PFSK-1 (cell line): ENCODE measurements at regions not wholly inside any gene's neighbourhood (a gene's known extent, or its start where the extent isn't known, plus 50 kb on each side); places are given as distances from the start of the nearest gene placed in this dataset.

ENCODE experiments used
- FOXP2 ChIP-seq: optimal IDR thresholded peaks from 2 replicates; pipeline ENCODE3; 2011; ENCODE audit warnings: borderline replicate concordance, control low read depth, inconsistent platforms; ENCODE audit not compliant: insufficient read depth; ENCODE audit errors: extremely low read length, extremely low read depth
- POLR2AphosphoS5 ChIP-seq: IDR thresholded peaks from 2 replicates; pipeline ENCODE4 v1.6.1; 2012; ENCODE audit warnings: low read depth, mild to moderate bottlenecking, control low read depth, low read length, moderate library complexity
- SIN3A ChIP-seq: IDR thresholded peaks from 2 replicates; pipeline ENCODE4 v1.6.1; 2012; ENCODE audit warnings: mild to moderate bottlenecking, low read length, moderate library complexity, borderline replicate concordance; ENCODE audit not compliant: insufficient read depth
- TAF1 ChIP-seq: IDR thresholded peaks from 2 replicates; pipeline ENCODE4 v1.6.1; 2012; ENCODE audit warnings: low read length, control low read depth, borderline replicate concordance; ENCODE audit not compliant: insufficient read depth
- TF ChIP-seq, protein P1 (sequence below), 2 experiments: IDR thresholded peaks; 2 replicates each; pipeline versions ENCODE4 v1.6.1 to v1.8.0; 2011 to 2012; ENCODE audit warnings: low read depth in 2 of 2, low read length in 2 of 2, control low read depth in 1 of 2, inconsistent platforms in 1 of 2, mild to moderate bottlenecking in 1 of 2, moderate library complexity in 1 of 2; ENCODE audit not compliant: insufficient read depth in 1 of 2

- TF ChIP-seq SIN3A (no peak), POLR2AphosphoS5 (no peak)
Measured at GRCh38 chr6:114592506-114592905, 249.7 kb upstream of the HS3ST5 start.

DNA sequence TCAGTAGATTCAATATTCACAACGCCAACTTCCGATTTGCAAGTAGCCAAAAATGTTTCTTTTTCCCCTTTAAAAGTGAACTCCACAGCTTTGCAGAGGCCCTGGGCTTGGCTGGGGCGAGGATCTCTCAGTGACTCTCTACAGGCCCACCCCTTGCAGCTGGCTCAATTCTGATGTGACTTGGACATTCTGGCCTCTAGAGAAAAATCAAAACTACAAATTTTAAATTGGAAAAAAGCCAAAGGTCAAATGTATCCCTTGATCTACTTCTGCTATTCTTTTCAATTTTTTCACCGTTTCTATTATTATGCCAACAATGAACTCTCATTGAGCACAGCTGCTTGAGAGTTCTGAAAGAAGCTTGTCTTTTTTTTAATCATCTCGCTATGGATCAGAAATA is 245.9 kb upstream of the HS3ST5 start:
- no peak for TF ChIP-seq SIN3A
- TF ChIP-seq POLR2AphosphoS5 = no peak
- TF ChIP-seq TAF1 = no peak
- TF ChIP-seq, protein P1, sequence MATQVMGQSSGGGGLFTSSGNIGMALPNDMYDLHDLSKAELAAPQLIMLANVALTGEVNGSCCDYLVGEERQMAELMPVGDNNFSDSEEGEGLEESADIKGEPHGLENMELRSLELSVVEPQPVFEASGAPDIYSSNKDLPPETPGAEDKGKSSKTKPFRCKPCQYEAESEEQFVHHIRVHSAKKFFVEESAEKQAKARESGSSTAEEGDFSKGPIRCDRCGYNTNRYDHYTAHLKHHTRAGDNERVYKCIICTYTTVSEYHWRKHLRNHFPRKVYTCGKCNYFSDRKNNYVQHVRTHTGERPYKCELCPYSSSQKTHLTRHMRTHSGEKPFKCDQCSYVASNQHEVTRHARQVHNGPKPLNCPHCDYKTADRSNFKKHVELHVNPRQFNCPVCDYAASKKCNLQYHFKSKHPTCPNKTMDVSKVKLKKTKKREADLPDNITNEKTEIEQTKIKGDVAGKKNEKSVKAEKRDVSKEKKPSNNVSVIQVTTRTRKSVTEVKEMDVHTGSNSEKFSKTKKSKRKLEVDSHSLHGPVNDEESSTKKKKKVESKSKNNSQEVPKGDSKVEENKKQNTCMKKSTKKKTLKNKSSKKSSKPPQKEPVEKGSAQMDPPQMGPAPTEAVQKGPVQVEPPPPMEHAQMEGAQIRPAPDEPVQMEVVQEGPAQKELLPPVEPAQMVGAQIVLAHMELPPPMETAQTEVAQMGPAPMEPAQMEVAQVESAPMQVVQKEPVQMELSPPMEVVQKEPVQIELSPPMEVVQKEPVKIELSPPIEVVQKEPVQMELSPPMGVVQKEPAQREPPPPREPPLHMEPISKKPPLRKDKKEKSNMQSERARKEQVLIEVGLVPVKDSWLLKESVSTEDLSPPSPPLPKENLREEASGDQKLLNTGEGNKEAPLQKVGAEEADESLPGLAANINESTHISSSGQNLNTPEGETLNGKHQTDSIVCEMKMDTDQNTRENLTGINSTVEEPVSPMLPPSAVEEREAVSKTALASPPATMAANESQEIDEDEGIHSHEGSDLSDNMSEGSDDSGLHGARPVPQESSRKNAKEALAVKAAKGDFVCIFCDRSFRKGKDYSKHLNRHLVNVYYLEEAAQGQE (IDR thresholded peaks at IDR 0.05; ENCODE audit: insufficient read depth in 1 of 2, low read depth in 2 of 2, low read length in 2 of 2) = no peak
- TF ChIP-seq FOXP2 = no peak

DNA sequence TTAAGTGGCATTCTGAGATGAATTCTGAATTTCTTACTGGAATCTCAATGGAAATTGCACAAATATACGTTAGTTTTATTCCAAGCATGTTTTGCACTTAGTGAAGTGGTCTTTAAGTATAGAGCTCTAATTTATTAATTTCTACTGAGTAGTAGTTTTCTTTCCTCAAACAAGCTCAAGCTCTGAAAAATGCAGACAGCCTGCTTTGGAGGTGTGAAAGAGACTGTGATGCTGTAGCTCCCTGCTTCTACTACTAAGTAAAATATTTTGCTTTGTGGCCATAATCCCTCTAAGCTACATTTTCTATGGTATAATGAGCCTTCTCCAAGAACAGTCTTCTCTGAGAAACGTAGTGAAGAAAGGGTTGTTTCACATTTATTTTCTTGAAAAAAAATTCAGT is 243.5 kb upstream of the HS3ST5 start:
- TF ChIP-seq TAF1 (no peak), SIN3A (no peak), FOXP2 (no peak), POLR2AphosphoS5 (no peak)
- TF ChIP-seq, protein P1 (IDR thresholded peaks at IDR 0.05; ENCODE audit: insufficient read depth in 1 of 2, low read depth in 2 of 2, low read length in 2 of 2) = no peak

DNA sequence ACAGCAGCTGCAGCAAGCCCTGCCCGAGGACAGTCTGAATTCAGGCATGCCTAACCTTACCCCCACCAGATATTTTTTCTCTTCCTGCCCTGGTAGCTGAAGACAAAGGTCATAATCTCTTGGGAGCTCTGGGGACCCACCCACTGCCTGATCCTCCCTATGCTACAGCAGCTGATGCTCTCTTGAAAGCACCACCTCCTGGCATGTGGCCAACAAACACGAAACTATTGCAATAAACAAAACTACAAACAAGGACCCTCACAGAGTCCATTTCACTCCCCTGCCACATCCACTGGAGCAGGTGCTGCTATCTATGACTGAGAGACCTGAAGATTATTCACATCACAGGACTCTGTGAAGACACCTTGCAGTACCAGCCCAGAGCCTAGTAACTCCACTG is 238.5 kb upstream of the HS3ST5 start:
- TF ChIP-seq SIN3A (no peak), TAF1 (no peak), POLR2AphosphoS5 (no peak), FOXP2 (no peak)
- TF ChIP-seq, protein P1 (IDR thresholded peaks at IDR 0.05; ENCODE audit: insufficient read depth in 1 of 2, low read depth in 2 of 2, low read length in 2 of 2) = no peak

- no peak for TF ChIP-seq TAF1
- TF ChIP-seq FOXP2 = no peak
- no peak for TF ChIP-seq SIN3A
- TF ChIP-seq POLR2AphosphoS5 = no peak
- TF ChIP-seq, protein P1 (IDR thresholded peaks at IDR 0.05; ENCODE audit: insufficient read depth in 1 of 2, low read depth in 2 of 2, low read length in 2 of 2) = no peak
Measured at GRCh38 chr6:114580882-114581281, 238.1 kb upstream of the HS3ST5 start.

DNA sequence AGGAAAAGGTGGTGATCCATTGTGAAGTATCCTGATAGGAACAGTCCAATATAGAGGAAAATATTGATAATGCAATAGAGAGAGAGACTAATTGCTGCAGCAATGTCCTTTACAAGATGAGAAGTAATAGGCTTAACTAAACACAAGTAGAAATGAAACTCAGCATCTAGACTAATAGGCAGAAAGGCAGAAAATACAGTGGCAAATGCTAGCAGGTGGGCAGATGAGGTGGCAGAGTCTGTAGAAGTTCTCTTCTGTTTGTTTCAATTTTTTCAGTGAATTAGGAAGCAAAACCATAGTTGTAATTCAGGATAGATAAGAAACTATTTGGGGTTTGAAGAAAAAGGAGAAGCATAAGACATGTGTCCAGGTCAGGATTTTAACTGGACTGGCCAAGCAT is 236.7 kb upstream of the HS3ST5 start:
- TF ChIP-seq SIN3A (no peak), FOXP2 (no peak), POLR2AphosphoS5 (no peak), TAF1 (no peak)
- TF ChIP-seq, protein P1 (IDR thresholded peaks at IDR 0.05; ENCODE audit: insufficient read depth in 1 of 2, low read depth in 2 of 2, low read length in 2 of 2) = no peak
